ENCODE measurements at regions not wholly inside any gene's neighbourhood (a gene's known extent, or its start where the extent isn't known, plus 50 kb on each side); places are given as distances from the start of the nearest gene placed in this dataset.

- no peak for TF ChIP-seq EZH2 (IDR thresholded peaks at IDR 0.05)
- no peak for TF ChIP-seq FOXP2 (optimal IDR thresholded peaks at IDR 0.05; ENCODE audit: control extremely low read depth, extremely low read length, insufficient read depth)
- no peak for TF ChIP-seq POLR2AphosphoS5 (IDR thresholded peaks at IDR 0.05; ENCODE audit: borderline replicate concordance, low read depth, low read length)
Measured at GRCh38 chr6:145384503-145384902, 350.8 kb downstream of the EPM2A start.

Measured in SK-N-MC (cell line).